ENCODE measurements at regions not wholly inside any gene's neighbourhood (a gene's known extent, or its start where the extent isn't known, plus 50 kb on each side); places are given as distances from the start of the nearest gene placed in this dataset.

- no peak for TF ChIP-seq CTCF (IDR thresholded peaks at IDR 0.05; ENCODE audit: unreplicated experiment)
- no peak overlapping the region for H3K4me3 Mint-ChIP-seq (ENCODE audit: low read depth, unreplicated experiment)
- H3K27ac Mint-ChIP-seq (ENCODE audit: unreplicated experiment), result no peak overlapping the region
- intact Hi-C loops (cut with micrococcal nuclease; ENCODE audit: unreplicated experiment), result no loop called here
- no peaks in the 10 kb centered on the region for H3K4me1 Mint-ChIP-seq (ENCODE audit: low read depth, unreplicated experiment)
- no peaks in the 10 kb centered on the region for H3K36me3 Mint-ChIP-seq (ENCODE audit: insufficient read depth, unreplicated experiment)
- no peaks in the 10 kb centered on the region for H3K27me3 Mint-ChIP-seq (ENCODE audit: unreplicated experiment)
- CTCF ChIA-PET, result no interaction called here
- no peak for DNase-seq
- peaks cover 18% of the 10 kb centered on the region for H3K9me3 Mint-ChIP-seq (ENCODE audit: low read depth, unreplicated experiment)
- no TSS peak for BruUV-seq (replicated peaks)
Measured at GRCh38 chr5:29780401-29780800, 1413.1 kb upstream of the CDH6 start.

GRCh38 chr5:29779141-29779540, 1414.3 kb upstream of the CDH6 start:
- no peaks in the 10 kb centered on the region for H3K4me1 Mint-ChIP-seq (ENCODE audit: low read depth, unreplicated experiment)
- no peak for TF ChIP-seq CTCF (IDR thresholded peaks at IDR 0.05; ENCODE audit: unreplicated experiment)
- peaks cover 14% of the 10 kb centered on the region for H3K9me3 Mint-ChIP-seq (ENCODE audit: low read depth, unreplicated experiment)
- no TSS peak for BruUV-seq (replicated peaks)
- no peak overlapping the region for H3K4me3 Mint-ChIP-seq (ENCODE audit: low read depth, unreplicated experiment)
- no peak for DNase-seq
- H3K27me3 Mint-ChIP-seq (ENCODE audit: unreplicated experiment), result no peaks in the 10 kb centered on the region
- CTCF ChIA-PET, result no interaction called here
- H3K36me3 Mint-ChIP-seq (ENCODE audit: insufficient read depth, unreplicated experiment), result no peaks in the 10 kb centered on the region
- no peak overlapping the region for H3K27ac Mint-ChIP-seq (ENCODE audit: unreplicated experiment)
- intact Hi-C loops (cut with micrococcal nuclease; ENCODE audit: unreplicated experiment), result no loop called here

- Mint-ChIP-seq H3K4me3 (ENCODE audit: low read depth, unreplicated experiment) (no peak overlapping the region), H3K9me3 (ENCODE audit: low read depth, unreplicated experiment) (peaks cover 14% of the 10 kb centered on the region), H3K36me3 (ENCODE audit: insufficient read depth, unreplicated experiment) (no peaks in the 10 kb centered on the region), H3K27ac (ENCODE audit: unreplicated experiment) (no peak overlapping the region), H3K4me1 (ENCODE audit: low read depth, unreplicated experiment) (no peaks in the 10 kb centered on the region), H3K27me3 (ENCODE audit: unreplicated experiment) (no peaks in the 10 kb centered on the region)
- DNase-seq, result no peak
- BruUV-seq (replicated peaks), result no TSS peak
- intact Hi-C loops (cut with micrococcal nuclease; ENCODE audit: unreplicated experiment), result no loop called here
- no peak for TF ChIP-seq CTCF (IDR thresholded peaks at IDR 0.05; ENCODE audit: unreplicated experiment)
- CTCF ChIA-PET, result no interaction called here
Measured at GRCh38 chr5:29777373-29777772, 1416.1 kb upstream of the CDH6 start.

- H3K4me1 Mint-ChIP-seq (ENCODE audit: low read depth, unreplicated experiment), result no peaks in the 10 kb centered on the region
- no peak for TF ChIP-seq CTCF (IDR thresholded peaks at IDR 0.05; ENCODE audit: unreplicated experiment)
- intact Hi-C loops (cut with micrococcal nuclease; ENCODE audit: unreplicated experiment), result no loop called here
- H3K9me3 Mint-ChIP-seq (ENCODE audit: low read depth, unreplicated experiment), result peaks cover 17% of the 10 kb centered on the region
- BruUV-seq (replicated peaks), result no TSS peak
- no peak overlapping the region for H3K4me3 Mint-ChIP-seq (ENCODE audit: low read depth, unreplicated experiment)
- H3K36me3 Mint-ChIP-seq (ENCODE audit: insufficient read depth, unreplicated experiment), result no peaks in the 10 kb centered on the region
- CTCF ChIA-PET, result no interaction called here
- DNase-seq, result no peak
- no peaks in the 10 kb centered on the region for H3K27me3 Mint-ChIP-seq (ENCODE audit: unreplicated experiment)
- no peak overlapping the region for H3K27ac Mint-ChIP-seq (ENCODE audit: unreplicated experiment)
Measured at GRCh38 chr5:29770936-29771335, 1422.5 kb upstream of the CDH6 start.

GRCh38 chr5:29769474-29769873, 1424.0 kb upstream of the CDH6 start:
- no peak for TF ChIP-seq CTCF (IDR thresholded peaks at IDR 0.05; ENCODE audit: unreplicated experiment)
- CTCF ChIA-PET, result no interaction called here
- intact Hi-C loops (cut with micrococcal nuclease; ENCODE audit: unreplicated experiment), result no loop called here
- peaks cover 14% of the 10 kb centered on the region for H3K9me3 Mint-ChIP-seq (ENCODE audit: low read depth, unreplicated experiment)
- no peaks in the 10 kb centered on the region for H3K4me1 Mint-ChIP-seq (ENCODE audit: low read depth, unreplicated experiment)
- H3K36me3 Mint-ChIP-seq (ENCODE audit: insufficient read depth, unreplicated experiment), result no peaks in the 10 kb centered on the region
- no peaks in the 10 kb centered on the region for H3K27me3 Mint-ChIP-seq (ENCODE audit: unreplicated experiment)
- H3K4me3 Mint-ChIP-seq (ENCODE audit: low read depth, unreplicated experiment), result no peak overlapping the region
- H3K27ac Mint-ChIP-seq (ENCODE audit: unreplicated experiment), result no peak overlapping the region
- BruUV-seq (replicated peaks), result no TSS peak
- no peak for DNase-seq
